HG02759 (cell line): ENCODE measurements at regions not wholly inside any gene's neighbourhood (a gene's known extent, or its start where the extent isn't known, plus 50 kb on each side); places are given as distances from the start of the nearest gene placed in this dataset.
"Not testable (repeated sequence)": the region's sequence is repeated elsewhere in the genome, so short reads cannot be mapped to it uniquely, and the experiment has no call there.

Experiments
- ATAC-seq: cut with Tn5 transposase; IDR thresholded peaks from one replicate; pipeline ENCODE4 v1.9.1; 2021; ENCODE audit warnings: mild to moderate bottlenecking, moderate library complexity; ENCODE audit not compliant: unreplicated experiment

DNA sequence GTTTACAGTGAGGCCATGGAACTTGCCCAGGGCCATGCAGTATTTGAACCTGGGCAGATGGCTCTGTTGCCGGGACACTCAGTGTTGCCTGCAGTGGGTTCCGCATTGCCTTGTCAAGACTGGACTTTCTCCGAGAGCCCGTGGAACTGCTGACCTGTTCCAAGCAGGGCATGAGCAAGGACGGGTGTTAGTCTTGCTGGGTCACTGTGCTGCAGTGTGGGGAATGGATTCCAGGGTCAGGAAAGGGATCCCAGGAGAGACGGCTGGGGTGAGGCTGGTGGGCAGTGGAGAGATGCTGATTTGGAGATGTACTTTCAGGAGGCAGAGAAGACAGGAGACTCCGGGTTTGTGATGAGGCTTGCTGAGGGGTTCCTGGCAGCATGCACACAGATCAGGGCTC lies 348.7 kb upstream of the HS6ST1 start:
- ATAC-seq = no peak

DNA sequence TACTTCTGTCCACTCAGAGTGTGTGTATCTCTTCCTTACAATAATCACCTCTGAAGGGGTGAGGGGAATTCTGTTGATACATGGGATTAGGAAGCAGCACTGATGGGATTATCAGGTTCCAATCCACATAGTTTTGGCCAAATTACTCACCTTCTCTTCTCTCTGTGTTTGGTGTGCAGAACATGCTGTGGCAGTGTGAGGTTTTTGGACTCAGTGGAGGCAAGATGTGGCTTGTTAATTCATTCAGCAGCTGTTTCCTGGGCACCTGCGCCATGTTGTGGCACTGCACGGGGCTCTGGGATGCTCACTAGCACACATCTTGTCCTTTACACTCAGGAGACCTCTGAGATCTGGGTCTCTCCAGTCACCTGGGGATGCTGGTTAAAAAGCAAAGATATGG lies 350.3 kb upstream of the HS6ST1 start:
- ATAC-seq = no peak

DNA sequence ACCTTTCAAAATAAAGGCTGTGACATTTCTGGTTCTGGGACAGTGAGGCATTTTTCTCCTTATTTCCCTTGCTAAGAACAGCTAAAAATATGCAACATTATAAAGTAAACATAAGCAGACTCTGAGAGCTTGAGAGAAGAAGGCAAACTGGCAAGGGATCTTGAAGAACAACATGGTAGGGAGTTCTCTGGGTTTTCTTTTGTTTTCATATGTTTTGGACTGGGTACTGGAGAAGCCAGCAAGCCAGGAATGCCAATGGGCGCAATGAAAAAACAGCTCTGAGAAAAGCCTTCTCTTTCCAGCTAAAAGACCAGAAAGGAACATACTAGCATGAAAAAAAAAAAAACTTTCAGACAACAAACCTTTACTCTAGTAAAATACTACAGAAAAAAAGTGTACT lies 351.4 kb upstream of the HS6ST1 start:
- ATAC-seq = no peak

DNA sequence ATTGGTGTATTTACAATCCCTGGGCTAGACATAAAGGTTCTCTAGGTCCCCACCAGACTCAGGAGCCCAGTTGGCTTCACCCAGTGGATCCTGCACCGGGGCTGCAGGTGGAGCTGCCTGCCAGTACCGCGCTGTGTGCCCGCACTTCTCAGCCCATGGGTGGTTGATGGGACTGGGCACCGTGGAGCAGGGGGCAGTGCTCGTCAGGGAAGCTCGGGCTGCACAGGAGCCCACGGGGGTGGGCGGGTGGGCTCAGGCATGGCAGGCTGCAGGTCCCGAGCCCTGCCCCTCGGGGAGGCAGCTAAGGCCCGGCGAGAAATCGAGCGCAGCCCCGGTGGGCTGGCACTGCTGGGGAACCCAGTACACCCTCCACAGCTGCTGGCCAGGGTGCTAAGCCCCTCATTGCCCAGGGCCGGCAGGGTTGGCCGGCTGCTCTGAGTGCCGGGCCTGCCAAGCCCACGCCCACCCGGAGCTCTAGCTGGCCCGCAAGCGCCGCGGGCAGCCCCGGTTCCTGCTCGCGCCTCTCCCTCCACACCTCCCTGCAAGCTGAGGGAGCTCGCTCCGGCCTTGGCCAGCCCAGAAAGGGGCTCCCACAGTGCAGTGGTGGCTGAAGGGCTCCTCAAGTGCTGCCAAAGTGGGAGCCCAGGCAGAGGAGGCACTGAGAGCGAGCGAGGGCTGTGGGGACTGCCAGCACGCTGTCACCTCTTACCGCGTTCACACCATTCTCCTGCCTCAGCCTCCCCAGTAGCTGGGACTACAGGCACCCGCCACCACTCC lies 353.5 kb upstream of the HS6ST1 start:
- not testable (repeated sequence) for ATAC-seq

DNA sequence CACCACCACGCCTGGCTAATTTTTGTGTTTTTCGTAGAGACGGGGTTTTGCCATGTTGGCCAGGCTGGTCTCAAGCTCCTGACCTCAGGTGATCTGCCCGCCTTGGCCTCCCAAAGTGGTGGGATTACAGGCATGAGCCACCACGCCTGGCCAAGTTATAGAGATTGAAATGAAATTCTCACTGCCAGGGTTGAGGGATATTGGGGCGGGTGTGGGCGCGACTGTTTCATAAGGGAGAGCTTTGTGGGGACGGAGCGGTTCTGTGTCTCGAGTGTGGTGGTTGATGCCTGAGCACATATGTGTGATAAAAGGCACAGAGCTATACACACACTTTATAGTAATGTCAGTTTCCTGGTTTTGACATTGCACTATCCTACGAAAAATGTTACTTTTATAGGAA lies 361.0 kb upstream of the HS6ST1 start:
- ATAC-seq = not testable (repeated sequence)

DNA sequence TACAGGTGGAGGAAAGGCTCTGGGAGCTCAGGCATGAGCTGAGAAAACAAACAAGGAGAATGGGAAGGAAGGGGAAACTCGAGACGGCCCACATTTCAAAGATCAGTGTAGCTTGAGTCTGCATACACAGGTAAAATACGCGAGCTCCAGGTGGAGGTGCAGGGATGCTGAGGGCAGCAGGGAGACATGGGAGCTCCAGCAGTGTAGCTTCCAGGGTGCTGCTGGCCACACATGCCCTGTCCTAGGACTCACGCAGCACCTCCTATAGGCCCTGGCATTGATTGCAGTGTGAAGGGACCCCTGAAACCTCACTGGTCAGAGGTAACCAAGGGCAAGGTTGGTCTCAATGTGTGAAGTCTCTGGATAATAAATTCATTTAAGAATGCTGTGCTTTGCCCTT lies 362.8 kb upstream of the HS6ST1 start:
- ATAC-seq = no peak

DNA sequence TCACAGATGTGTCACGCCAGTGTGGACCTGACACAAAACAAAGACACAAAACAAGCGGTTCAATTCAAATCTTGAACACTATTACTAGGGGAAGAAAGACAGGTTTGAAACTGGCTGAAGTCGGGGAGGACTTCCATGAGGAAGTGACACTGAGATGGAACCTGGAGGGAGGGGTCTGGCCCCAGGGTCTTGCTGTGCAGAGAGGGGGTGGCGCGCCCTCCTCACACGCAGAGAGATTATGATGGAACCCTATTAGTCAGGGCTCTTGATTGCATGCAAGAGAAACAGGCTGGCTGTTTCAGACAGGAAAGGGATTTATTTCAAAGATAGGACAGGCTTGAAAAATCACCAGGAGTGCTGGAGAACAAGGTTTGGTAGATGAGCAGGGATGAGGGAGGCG lies 363.6 kb upstream of the HS6ST1 start:
- no peak for ATAC-seq

DNA sequence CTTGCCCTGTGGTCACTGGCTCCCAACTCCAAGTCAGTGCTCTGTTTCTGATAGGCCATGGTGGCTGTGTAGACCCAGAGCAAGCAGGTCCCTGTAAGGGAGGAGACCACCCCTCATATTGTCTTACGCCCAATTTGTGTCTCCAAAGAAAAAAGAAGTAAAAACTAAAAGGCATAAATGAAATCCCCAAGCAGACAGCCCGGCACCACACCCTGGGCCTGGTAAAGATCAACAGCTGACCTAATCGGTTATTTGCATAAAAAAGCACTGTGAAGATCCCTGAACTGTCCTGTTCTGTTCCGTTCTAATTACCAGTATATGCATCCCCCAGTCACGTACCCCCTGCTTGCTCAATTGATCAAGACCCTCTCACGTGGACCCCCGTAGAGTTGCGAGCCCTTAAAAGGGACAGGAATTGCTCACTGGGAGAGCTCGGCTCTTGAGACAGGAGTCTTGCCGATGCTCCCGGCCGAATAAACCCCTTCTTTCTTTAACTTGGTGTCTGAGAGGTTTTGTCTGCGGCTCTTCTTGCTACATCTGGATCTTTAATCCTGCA lies 364.1 kb upstream of the HS6ST1 start:
- no peak for ATAC-seq

DNA sequence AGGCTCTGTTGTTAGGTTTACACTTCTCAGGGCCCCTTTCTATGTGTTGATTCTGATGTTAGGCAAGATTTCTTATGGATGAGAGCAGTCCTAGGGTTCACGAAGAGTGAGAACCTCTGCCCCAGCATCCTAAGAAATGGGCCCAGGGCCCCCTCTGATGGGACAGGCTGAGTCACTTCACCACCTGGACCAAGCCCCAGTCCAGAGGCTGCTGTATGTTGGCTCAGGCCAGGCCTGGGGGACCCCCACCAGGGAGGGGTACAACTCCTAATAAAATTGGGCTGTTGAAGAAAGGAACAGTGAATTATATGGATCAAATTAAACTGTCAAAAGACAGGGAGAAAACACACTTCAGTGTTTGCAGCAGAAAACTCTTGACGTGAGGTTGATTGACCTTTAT lies 365.9 kb upstream of the HS6ST1 start:
- no peak for ATAC-seq

DNA sequence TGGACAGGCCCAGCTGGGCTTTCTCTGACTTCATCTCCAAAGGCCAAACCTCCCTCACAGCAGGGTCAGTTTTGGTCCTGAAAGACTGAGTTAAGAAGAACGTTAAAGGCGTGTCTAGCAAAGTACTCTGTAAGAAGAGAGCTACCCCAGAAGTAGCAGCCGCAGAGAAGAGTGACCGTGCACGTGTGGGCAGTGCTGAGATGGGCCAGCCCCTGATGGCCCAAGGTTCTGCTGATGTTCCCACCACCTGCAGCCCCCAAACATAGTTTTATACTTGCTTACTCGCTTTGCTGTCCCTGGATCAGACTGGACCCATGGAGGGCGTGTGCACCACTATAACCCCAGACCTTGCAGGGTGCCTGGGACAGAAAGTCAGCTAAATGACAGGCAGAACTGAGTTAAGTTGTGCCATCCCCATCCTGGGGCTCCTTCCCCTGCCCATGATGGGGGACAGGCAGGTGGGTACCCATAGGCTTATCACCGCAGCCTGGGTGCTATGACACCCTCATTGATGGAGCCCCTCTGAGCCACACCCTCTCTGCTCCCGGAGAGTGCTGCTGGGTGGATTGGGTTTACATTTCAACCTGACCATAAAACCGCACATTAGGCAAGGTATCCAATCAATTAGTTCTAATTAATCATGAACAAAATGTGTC lies 367.3 kb upstream of the HS6ST1 start:
- ATAC-seq = no peak

DNA sequence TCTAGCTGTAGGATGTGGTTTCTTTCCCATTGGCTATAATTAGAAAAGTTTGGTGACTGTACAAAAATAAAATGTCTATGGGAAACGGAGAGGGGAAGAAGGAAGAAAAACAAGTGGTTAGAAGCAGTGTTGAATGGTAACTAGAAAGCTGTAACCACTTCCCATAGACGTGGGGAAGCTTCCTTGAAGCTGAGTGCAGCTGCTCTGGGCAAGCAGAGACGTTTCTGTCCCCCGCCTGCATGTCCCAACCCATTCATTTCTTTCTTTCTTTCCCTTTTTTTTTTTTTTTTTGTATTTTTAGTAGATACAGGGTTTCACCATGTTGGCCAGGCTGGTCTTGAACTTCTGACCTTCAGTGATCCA lies 367.8 kb upstream of the HS6ST1 start:
- no peak for ATAC-seq

DNA sequence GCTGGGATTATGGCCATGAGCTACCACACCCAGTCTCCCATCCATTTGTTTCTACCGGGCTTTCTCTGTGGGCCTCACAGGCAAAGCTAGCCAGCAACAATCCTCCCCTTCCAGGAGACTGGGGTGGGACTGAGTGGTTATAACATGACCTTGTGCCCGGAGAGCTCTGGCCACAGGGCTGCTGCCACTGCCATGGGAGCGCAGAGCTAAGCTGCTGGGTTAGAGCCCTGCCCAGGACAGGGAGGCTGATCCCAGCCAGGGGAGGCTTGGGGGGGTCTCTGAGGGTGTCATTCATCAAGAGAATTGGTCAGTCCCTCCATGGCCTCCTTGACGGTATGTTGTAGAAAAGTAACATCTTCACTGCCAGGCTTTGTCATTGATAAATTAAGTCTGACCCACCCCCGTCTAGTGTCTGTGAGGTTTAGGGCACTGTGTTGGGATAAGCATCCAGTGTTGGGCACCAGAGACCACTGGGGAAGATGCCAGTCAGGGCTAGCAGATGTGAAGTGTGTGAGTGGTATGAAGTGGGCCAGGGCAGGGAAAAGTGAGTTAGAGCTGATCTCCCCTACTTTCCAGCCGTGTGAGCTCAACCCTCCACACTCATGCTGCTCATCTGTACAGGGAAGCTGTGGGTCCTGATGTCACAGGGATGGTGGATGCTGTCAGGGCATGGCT lies 368.4 kb upstream of the HS6ST1 start:
- no peak for ATAC-seq

DNA sequence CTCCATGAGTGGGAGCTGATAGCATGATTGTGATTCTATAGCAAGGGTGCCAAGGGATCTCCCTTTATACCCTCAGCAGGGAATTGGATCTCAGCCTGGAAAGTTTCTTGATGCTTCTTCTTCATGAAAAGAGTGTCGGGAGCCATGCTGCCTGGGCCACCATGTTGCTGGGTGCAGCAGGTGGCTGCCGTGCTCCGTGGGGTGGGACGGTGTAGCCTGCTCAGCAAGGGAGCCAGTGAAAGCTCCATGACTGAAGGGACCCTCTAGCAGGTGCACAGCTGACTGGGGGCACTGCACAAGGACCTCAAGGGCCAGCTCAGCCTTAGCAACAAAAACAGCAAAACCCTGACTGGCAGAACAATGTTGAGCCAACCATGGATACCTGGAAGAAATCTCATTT lies 368.9 kb upstream of the HS6ST1 start:
- no peak for ATAC-seq

DNA sequence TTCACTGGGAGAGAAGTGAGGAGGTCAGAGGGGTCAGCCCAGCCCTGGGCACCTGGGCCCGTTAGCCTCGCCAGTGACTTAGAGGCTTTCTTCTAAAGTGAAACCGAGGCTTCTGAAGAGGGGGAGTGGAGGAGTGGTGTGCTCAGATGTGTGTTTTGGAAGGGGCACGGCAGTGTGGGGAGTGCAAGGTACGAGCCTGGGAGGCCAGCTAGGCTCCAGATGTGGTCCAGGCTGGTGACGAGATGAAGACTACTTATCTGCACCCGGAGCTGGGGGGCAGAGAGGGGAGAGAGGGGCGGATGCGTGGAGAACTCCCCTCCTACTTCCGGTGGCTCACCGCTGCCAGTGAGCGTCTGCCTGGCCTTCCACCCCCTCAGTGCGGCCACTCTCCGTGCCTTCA lies 371.3 kb upstream of the HS6ST1 start:
- no peak for ATAC-seq

DNA sequence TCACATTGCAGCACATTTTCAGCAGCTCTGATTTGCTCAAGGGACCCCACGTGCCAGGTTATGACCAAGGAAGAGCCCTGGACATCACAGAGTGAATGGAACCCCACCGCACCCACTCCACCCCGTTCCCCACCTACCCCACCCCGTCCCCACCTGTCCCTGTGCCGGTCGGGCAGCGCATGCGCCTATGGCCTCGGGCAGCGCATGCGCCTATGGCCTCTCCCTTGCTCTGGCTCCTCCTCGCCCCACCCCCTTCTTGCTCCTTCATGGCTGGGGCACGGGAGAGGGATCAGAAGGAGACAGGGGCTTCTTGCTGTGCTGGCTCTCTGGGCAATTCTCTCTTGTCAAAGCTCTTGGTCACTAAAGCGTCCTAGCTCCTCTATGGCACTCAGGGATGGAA lies 371.8 kb upstream of the HS6ST1 start:
- no peak for ATAC-seq

DNA sequence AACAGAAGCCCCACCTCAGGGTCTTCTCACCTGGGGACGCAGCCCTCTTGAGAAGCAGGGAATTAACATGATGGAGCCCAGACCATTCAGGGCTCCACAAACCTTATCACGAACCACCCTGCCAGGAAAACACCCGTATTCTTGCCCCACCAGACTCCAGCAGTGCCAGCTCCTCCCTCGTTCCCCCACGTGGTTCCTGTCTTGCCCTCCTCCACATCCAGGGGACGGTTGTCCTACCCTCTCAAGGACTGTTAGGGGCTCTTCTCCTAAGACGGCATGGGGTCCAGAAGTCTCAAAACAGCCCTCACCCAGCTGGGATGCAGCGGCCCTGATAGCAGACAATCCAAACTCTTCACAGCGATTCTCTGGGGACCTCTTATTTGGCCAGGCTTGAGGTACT lies 372.2 kb upstream of the HS6ST1 start:
- ATAC-seq = no peak

DNA sequence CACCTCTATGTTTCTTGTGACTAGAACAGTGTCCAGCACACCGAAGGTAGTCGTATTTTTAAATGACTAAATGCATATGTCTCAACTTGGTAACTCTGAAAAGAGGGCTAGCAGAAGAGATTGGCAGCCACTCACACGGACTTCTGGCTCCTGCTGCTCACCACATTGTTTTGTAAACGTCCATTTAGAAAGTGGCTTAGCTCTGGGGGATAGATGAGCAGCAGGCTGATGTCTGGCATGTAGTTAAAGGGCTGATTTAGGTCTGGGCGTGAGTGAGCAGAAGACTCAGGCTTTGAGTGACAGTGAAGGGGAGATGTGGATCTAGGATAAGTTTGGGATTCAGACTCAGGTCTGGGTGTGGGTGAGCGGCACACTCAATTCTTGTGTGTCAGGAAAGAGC lies 372.9 kb upstream of the HS6ST1 start:
- ATAC-seq = no peak

DNA sequence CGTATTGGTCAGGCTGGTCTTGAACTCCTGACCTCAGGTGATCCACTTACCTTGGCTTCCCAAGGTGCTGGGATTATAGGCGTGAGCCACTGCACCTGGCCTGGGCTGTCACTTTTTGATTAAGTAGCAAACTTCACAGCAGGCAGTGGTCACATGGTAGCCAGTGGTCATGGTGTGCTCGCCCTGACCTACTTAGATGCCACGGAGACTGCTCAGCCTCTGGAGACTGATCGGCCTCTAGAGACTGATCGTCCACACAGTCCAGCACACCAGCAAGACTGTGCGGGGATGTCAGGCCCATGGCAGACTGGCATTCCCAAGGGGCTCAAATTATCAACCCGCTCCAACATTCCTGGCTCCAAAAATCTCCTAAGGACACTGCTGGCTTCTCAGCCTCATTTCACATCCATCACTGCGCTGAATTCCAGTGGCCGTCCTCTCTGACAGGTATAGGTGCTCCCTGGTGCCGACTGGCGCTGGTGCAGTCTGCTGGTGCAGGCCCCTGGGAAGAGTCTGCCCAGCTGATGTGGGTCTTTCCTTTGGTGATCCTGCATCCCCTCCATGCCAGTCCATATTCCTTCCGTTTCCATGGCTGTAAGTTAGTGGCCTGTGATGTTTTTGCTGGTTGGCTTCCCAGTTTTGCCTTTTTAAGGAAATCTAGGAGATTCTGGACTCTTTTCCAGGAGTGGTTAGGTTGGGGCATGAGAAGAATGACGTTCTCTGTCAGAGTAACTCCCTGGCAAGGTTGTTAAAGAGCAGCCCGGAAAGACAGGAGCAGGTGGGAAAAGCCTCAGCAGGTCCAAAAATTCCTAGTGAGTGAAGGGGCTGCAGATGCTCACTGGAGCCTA lies 374.5 kb upstream of the HS6ST1 start:
- no peak for ATAC-seq

DNA sequence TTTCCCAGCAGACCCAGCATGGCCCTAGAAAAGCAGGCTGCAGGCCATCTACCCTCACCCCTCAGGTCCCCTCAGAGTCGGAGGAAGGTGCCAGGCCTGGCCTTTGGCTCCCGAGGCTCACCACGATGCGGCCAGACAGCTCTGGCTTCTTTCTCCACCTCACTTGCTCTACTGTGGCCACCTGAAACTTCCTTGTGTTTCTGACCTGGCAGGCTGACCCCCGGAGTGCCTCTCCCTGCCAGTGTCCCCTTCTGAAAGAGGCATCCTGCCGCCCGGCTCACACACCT lies 375.0 kb upstream of the HS6ST1 start:
- ATAC-seq = no peak

DNA sequence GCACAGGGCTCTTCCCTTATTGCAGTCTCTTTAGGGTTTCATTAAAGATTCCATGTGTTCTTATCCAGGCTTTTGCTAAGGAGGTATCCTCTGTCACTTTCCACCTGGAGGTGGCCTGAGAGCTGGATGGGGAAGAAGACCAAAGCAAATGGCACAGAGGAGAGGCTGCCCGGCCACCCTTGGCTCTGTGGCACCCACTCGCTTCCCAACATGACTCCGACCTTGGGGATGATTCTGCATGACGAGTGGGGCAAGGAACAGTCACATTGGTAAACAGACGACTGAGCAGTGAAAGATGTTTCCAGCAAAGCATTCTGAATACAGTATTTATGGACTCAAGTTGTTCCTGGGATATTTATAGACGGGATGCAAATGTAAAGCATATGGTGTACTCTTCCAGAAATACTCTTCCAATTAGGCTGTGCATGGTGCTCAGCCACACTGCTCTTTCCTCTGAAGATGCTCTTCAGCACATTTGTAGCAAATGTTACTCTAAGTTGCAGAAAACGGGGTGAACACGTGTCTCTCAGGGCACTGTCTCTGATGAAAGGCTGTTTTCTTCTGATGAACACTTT lies 377.1 kb upstream of the HS6ST1 start:
- no peak for ATAC-seq

DNA sequence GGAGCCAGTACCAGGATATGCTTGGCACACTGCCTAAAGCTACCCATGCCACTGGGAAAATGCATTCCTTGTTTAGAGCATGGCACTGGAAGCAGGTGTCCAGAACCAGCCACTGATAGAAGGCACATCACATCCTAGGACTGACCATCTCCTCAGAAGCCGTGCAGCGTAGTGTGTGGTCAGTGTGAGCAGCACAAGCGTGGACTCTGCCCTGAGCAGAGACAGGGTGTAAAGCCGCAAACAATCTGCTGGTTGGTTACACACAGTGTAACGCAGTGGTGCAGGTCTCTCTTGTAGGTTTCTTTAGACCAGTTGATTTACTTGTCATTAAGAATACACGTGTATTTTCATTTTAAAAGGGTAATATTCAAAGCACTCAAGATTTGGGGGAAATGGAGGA lies 377.8 kb upstream of the HS6ST1 start:
- no peak for ATAC-seq
